ENCODE measurements at regions not wholly inside any gene's neighbourhood (a gene's known extent, or its start where the extent isn't known, plus 50 kb on each side); places are given as distances from the start of the nearest gene placed in this dataset.

GRCh38 chr12:61521258-61521657 lies 738.9 kb upstream of the USP15 start:
- no peak for TF ChIP-seq CTCF (IDR thresholded peaks at IDR 0.05 in 2 of 3, conservative IDR thresholded peaks at IDR 0.05 in 1 of 3; ENCODE audit: insufficient read depth in 2 of 3, low read depth in 1 of 3, low read length in 3 of 3)
- TF ChIP-seq NR2F6 (CRISPR knock-in tag; IDR thresholded peaks at IDR 0.05), result no peak
- no peak for TF ChIP-seq MLX (CRISPR knock-in tag; conservative IDR thresholded peaks at IDR 0.05)
- no peak for TF ChIP-seq EGR1 (conservative IDR thresholded peaks at IDR 0.05)
- no peak for TF ChIP-seq RFX1 (IDR thresholded peaks at IDR 0.05)
- no peak for TF ChIP-seq TAF1 (IDR thresholded peaks at IDR 0.05; ENCODE audit: control insufficient read depth, extremely low read depth, insufficient read depth, low read length, severe bottlenecking)
- no peak for TF ChIP-seq MLLT1 (IDR thresholded peaks at IDR 0.05)
- TF ChIP-seq NR3C1 (CRISPR knock-in tag; IDR thresholded peaks at IDR 0.05), result no peak
- TF ChIP-seq CHD2 (IDR thresholded peaks at IDR 0.05; ENCODE audit: low read depth, low read length), result no peak
- TF ChIP-seq E2F6 (IDR thresholded peaks at IDR 0.05; ENCODE audit: borderline replicate concordance in 1 of 2, extremely low read depth in 1 of 2, insufficient read depth in 1 of 2, insufficient read length in 1 of 2, low read depth in 1 of 2, low read length in 1 of 2, poor library complexity in 1 of 2, severe bottlenecking in 1 of 2), result no peak
- no peak for TF ChIP-seq FOXJ2 (tag; IDR thresholded peaks at IDR 0.05)
- TF ChIP-seq NFXL1 (CRISPR knock-in tag; IDR thresholded peaks at IDR 0.05), result no peak
- no peak for TF ChIP-seq ZNF354B (CRISPR knock-in tag; IDR thresholded peaks at IDR 0.05)

Measured in K562 (cell line).